Adrenal gland (tissue), 9 donors: ENCODE measurements at regions not wholly inside any gene's neighbourhood (a gene's known extent, or its start where the extent isn't known, plus 50 kb on each side); places are given as distances from the start of the nearest gene placed in this dataset.

Source experiments
- DNase-seq, 7 donors: peaks; one replicate each; pipeline ENCODE4 v3.0.0-alpha.2; 2019 to 2020
- H3K27ac ChIP-seq, 5 donors: fragments of 200-600 bp; sonication (generic) in 4 of 5; 1 replicate in 3 of 5; 2 replicates in 2 of 5; pipeline versions ENCODE4 v1.5.1 to v1.8.0; 2016 to 2020; ENCODE audit warnings: mild to moderate bottlenecking in 1 of 5
- H3K27me3 ChIP-seq: fragments of 200-600 bp; 2 replicates; pipeline ENCODE4 v1.8.0; 2021
- H3K36me3 ChIP-seq, 2 donors: fragments of 200-600 bp; replicated peaks in 1 of 2; 1 replicate in 1 of 2; 2 replicates in 1 of 2; pipeline versions ENCODE4 v1.5.1 to v1.8.0; 2018 to 2022
- H3K4me1 ChIP-seq, 2 donors: fragments of 200-600 bp; replicated peaks in 1 of 2; 1 replicate in 1 of 2; 2 replicates in 1 of 2; pipeline versions ENCODE4 v1.5.1 to v1.8.0; 2018 to 2021
- H3K4me3 ChIP-seq, 4 donors: fragments of 200-600 bp; sonication (generic) in 3 of 4; one replicate each; pipeline ENCODE4 v1.5.1; 2016 to 2018
- H3K9me3 ChIP-seq, 3 donors: fragments of 200-600 bp; sonication (generic) in 1 of 3; replicated peaks in 1 of 3; 1 replicate in 2 of 3; 2 replicates in 1 of 3; pipeline versions ENCODE4 v1.5.1 to v1.8.0; 2016 to 2021
- CTCF ChIP-seq, 6 experiments: fragments of 450-650 bp in 4 of 6; fragments of 200-600 bp in 2 of 6; sonication (generic) in 1 of 6; IDR thresholded peaks; 1 replicate in 5 of 6; 2 replicates in 1 of 6; pipeline versions ENCODE4 v1.5.1 to v1.8.0; 2016 to 2021; ENCODE audit warnings: antibody characterized with exemption in 6 of 6, mild to moderate bottlenecking in 2 of 6, moderate library complexity in 1 of 6
- POLR2A ChIP-seq, 2 donors: fragments of 450-650 bp; IDR thresholded peaks; one replicate each; pipeline ENCODE4 v1.6.1; 2017; ENCODE audit warnings: antibody characterized with exemption in 2 of 2, mild to moderate bottlenecking in 2 of 2, moderate library complexity in 1 of 2
- WGBS, 4 donors: extraction: QIAGEN DNeasy Blood & Tissue Kit in 2 of 4; methylation state at CpG; one replicate each; pipeline versions ENCODE4 v1.1.5 to v1.1.7; 2013 to 2017; 5-methylcytosine and 5-hydroxymethylcytosine counted together
- intact Hi-C, 2 donors: fragments of 100-400 bp; cut with DNase I; formaldehyde crosslinking; loops; one replicate each; pipeline versions ENCODE4 v1.14.1 to v1.15.0; 2022 to 2023
- donor health status: healthy with polysubstance abuse.
- donor health status: Bipolar disorder and iron deficiency.
- donor health status: DM: yes; HTN: yes; CAD: no.
- donor health status: DM: no; HTN: no; CAD: no.
- donor health status: DM: no; HTN: no; CAD: no.

- Histone ChIP-seq H3K9me3 (no peaks in the 10 kb centered on the region), H3K27ac (no peak overlapping the region), H3K36me3 (no peaks in the 10 kb centered on the region), H3K4me1 (no peaks in the 10 kb centered on the region), H3K4me3 (no peak overlapping the region), H3K27me3 (no peaks in the 10 kb centered on the region)
- 34 to 88% (median 47%) methylated on average over 1 to 2 of the region's 2 CpGs for WGBS, 4 donors
- no peak for TF ChIP-seq CTCF (IDR thresholded peaks at IDR 0.05)
- TF ChIP-seq POLR2A (IDR thresholded peaks at IDR 0.05) = no peak
- DNase-seq = no peak
- intact Hi-C loops = no loop called here
These were observed 179.9 kb downstream of the IRS2 start for GRCh38 chr13:109606520-109606919.

GRCh38 chr13:109605846-109606245, 180.5 kb downstream of the IRS2 start:
- intact Hi-C loops = no loop called here
- Histone ChIP-seq H3K9me3 (no peaks in the 10 kb centered on the region), H3K4me1 (no peaks in the 10 kb centered on the region), H3K27ac (no peak overlapping the region), H3K36me3 (no peaks in the 10 kb centered on the region), H3K27me3 (no peaks in the 10 kb centered on the region), H3K4me3 (no peak overlapping the region)
- no peak for TF ChIP-seq CTCF (IDR thresholded peaks at IDR 0.05)
- TF ChIP-seq POLR2A (IDR thresholded peaks at IDR 0.05) = no peak
- no peak for DNase-seq

GRCh38 chr13:109604894-109605293, 181.5 kb downstream of the IRS2 start:
- no peaks in the 10 kb centered on the region for H3K4me1 ChIP-seq
- 88 to 94% (median 91%) methylated on average over 4 of the region's 4 CpGs for WGBS, 4 donors
- no peak overlapping the region for H3K27ac ChIP-seq
- H3K4me3 ChIP-seq = no peak overlapping the region
- no peaks in the 10 kb centered on the region for H3K9me3 ChIP-seq
- H3K36me3 ChIP-seq = no peaks in the 10 kb centered on the region
- no peak for DNase-seq
- intact Hi-C loops = no loop called here
- H3K27me3 ChIP-seq = no peaks in the 10 kb centered on the region
- TF ChIP-seq POLR2A (IDR thresholded peaks at IDR 0.05) (no peak), CTCF (IDR thresholded peaks at IDR 0.05) (no peak)

- Histone ChIP-seq H3K9me3 (no peaks in the 10 kb centered on the region), H3K4me1 (no peaks in the 10 kb centered on the region)
- 75 to 90% (median 85%) methylated on average over 5 of the region's 5 CpGs for WGBS, 4 donors
These were observed 184.0 kb downstream of the IRS2 start for GRCh38 chr13:109602356-109602755.

More at GRCh38 chr13:109602356-109602755, 184.0 kb downstream of the IRS2 start:
- Histone ChIP-seq H3K27ac (no peak overlapping the region), H3K27me3 (no peaks in the 10 kb centered on the region), H3K36me3 (no peaks in the 10 kb centered on the region), H3K4me3 (no peak overlapping the region)
- intact Hi-C loops = no loop called here
- no peak for TF ChIP-seq CTCF (IDR thresholded peaks at IDR 0.05)
- no peak for TF ChIP-seq POLR2A (IDR thresholded peaks at IDR 0.05)
- no peak for DNase-seq
